HG03439 (cell line): ENCODE measurements at regions not wholly inside any gene's neighbourhood (a gene's known extent, or its start where the extent isn't known, plus 50 kb on each side); places are given as distances from the start of the nearest gene placed in this dataset.

ENCODE experiments used
- ATAC-seq: cut with Tn5 transposase; IDR thresholded peaks from one replicate; pipeline ENCODE4 v1.9.1; 2021; ENCODE audit warnings: mild to moderate bottlenecking, moderate library complexity; ENCODE audit not compliant: unreplicated experiment

- ATAC-seq = no peak
Observed at GRCh38 chr18:61222206-61222605, 111.0 kb upstream of the CDH20 start.

DNA sequence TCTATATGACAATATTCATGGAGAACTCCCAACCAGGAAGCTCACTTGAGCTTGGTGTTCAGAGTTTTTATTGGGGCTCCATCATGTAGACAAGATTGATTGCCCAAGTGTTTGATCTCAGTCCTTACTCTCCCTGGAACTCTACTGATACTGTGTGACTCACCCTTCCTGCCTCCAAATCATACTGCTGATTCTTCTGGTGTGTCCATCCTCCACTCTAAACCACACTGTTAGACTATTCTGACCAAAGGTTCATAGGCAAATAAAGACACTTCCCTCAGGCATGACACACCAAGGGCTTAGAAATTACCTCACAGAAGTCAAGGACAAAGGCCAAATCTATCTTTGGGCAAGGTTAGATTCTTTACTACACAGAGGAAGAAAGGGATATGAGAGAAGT lies 107.9 kb upstream of the CDH20 start:
- ATAC-seq = no peak

DNA sequence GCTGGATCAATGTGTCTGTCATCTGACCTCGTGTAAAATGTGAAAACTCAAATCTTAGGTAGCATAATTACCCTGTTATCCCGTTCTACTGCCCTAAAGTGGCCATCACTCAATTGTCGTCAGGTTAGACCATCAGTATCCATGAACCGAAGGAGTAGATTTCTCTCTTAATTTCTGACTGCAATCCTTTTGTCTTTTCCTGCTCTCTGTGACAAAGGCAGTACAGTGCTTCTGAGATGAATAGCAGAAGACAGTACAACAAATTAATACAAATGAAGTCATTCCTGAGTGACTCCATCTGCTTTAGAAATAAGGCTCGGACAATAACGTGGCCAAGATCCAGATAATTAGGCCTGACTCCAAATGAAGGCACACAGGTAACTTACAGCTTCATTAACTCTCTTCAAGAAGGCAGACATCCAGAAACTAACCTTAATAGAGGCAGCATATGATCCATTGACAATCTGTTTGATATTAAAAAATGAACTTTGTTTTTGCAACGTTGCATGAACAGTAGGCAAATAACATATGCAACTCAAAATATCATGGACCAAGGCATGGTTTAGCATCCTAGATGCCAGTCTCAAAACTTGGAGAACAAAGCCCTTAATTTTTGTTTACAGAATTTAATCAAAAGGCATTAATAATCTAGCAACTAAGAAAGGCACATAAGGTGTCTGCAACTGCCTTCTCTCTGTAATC lies 96.7 kb upstream of the CDH20 start:
- ATAC-seq = no peak

- ATAC-seq = no peak
Observed at GRCh38 chr18:61237529-61237928, 95.7 kb upstream of the CDH20 start.

- ATAC-seq = no peak
Observed at GRCh38 chr18:61239051-61239450, 94.2 kb upstream of the CDH20 start.

DNA sequence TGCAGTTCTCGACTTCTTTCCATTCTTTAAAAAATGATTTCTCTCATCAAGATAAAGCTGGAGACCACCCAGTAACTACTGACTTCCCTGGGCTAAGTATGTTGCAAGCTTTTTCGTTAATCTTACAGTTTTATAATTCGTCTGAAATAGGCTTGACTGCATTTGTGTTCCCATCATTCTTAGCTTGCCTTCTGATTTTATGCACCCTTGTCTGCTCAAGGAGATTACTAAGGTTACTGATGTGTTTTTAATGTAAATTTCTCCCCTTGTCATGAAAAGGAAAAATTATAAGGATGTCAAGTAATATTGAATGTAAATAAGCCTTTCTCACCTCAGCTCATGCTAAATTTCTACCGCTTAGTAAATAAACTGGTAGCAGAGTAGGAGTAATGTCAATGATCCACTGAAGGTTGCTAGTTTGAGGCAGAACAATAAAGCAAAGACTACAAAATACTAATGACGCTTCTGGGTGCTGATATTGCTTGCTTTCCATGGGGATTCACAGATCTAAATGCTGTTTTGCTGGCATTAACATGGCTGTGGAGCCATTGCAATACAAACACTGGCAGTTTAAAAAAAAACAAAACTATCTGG lies 91.9 kb upstream of the CDH20 start:
- ATAC-seq = no peak

DNA sequence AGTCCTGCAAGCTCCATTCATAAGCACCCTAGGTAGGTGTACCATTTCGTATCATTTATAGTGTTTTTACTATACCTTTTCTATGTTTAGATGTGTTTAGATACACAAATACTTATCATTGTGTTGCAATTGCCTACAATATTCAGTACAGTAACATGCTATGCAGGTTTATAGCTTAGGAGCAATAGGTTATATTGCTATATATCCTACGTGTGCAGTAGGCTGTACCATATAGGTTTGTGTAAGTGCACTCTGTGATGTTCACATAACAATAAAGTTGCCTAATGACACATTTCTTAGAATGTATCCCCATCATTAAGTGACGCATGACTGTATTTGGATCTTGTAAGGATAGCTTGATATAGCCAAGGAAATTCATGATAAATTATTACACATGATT lies 88.6 kb upstream of the CDH20 start:
- ATAC-seq = no peak

DNA sequence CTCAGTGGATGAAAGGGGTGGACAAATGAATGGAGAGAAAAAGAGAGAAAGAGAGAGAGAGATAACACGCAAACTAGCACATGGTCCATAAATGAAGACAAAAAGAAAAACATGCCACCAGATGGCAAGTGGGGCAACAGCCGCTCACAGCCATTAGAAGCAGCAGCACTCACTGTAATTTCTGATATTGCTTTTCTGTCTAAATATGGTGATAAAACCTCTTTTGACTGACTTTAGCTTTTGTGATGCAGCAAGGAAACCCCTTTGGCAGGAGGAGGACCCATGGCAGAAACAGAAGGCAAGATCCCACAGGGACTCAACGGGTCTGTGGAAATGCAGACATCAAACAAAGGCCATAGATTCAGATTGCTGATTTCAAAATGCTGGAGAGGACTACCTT lies 88.0 kb upstream of the CDH20 start:
- ATAC-seq = no peak

DNA sequence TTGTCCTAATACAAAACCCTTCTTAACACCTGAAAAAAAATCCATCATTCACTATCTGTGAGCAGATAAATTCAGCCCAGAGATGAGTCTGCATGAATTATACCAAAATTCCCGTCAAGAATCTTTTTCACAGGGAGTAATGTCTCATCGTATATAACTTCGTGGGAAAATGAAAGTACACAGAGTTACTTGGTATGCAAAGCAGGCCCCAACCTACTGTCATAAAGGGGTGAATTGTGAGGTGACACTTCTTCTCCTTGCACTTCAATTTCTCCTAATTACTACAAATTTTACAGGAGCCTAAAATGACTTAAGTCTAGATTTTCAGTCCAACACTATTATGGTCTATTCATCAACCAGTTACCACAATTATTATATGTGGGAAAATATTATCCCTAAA lies 84.6 kb upstream of the CDH20 start:
- ATAC-seq = no peak

- no peak for ATAC-seq
Observed at GRCh38 chr18:61256291-61256690, 76.9 kb upstream of the CDH20 start.

DNA sequence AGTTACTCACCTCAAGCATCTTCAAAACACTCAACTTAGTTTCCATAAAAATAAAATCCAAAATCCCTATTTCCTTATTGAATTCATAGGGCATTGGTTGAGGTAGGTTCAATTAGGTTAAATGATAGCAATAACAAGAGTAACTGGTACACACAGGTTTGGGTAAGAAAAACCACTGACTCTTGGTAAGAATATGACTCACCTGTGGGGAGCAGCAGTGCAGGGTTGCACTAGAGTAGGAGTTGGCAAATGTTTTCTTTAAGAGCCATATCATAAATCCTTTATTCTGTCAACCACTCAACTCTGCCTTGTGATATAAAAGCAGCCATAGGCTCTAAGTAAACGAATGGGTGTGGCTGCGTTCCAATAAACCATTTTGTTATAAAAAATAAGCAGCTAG lies 71.4 kb upstream of the CDH20 start:
- ATAC-seq = no peak

- ATAC-seq = no peak
Observed at GRCh38 chr18:61272793-61273192, 60.4 kb upstream of the CDH20 start.

DNA sequence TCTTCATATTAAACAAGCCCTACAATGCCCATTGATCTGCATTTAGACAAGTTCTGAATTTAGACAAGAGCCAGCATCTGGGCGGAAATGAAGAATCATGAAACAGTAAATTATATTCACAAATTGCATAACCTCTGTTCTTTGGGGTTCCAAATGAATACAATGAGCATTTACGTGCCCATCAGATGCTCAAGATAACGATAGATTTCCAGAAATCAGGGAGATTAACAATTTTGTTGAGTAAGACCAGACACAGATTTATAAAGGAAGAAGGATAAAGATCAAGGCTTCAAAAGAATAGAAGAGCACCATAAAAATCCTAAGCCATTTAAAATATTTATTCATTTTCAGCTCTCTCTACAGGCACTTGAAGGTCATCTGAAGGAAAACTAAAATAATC lies 59.7 kb upstream of the CDH20 start:
- ATAC-seq = no peak

DNA sequence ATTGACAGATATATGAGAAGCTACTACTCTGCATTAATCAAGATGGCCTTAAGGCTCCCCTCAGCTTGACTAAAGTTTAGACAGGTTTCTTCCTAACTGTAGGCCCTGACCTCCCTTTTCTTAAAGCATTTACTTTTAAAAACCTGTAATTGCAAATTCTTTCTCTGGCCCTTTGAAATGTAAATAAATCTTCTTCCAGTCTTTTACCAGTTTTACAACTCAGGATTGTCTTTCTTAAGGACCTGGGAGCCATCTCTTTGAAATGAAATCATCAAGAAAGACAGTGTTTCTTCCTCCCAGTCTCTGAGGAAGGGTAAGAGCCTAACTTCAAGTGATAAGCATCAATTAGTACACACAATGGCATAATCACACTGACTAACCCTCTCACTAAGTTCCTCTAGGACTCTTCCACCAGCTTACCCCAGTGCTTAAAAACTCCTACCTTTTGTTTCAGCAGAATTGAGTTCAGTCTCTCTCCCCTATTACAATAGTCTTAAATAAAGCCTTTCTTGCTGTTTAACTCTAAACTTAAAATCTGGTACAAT lies 58.7 kb upstream of the CDH20 start:
- ATAC-seq = no peak

GRCh38 chr18:61277808-61278207 lies 55.4 kb upstream of the CDH20 start:
- ATAC-seq = no peak

DNA sequence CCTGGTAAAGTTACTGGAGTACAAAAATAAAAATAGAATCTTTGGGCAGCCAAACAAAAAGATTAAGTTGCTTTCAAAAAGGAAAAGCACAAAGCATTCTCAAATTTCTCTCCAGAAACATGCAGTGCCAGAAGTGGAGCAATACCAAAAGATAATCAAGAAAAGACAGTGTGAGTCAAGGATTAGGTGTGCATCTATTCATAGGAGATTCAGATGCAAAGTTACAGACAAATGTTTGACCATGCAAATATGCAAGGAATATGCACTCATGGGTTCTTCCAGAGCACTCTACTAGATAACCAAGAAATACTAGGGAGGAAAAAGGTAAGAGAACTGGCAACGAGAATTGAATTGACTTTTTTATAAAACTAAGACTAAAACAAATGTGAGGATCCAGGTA lies 51.8 kb upstream of the CDH20 start:
- ATAC-seq = no peak

DNA sequence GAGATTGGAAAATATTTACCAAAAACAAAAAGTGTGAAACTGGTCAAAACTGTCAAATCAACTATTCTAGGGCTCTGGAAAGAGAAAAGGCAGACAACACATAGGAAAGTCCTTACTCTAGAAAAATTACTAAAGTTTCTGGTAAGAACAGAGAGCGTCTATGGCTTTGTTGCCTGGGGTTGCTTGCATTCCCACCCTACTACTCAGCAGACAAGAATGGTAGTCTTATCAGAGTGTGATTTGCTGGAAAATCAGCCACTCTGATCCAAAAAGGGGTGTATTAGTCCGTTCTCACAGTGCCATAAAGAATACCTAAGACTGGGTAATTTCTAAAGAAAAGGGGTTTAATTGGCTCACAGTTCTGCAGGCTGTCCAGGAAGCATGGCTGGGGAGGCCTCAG lies 50.3 kb upstream of the CDH20 start:
- no peak for ATAC-seq
